Large intestine (tissue), 3 donors: ENCODE measurements at regions not wholly inside any gene's neighbourhood (a gene's known extent, or its start where the extent isn't known, plus 50 kb on each side); places are given as distances from the start of the nearest gene placed in this dataset.
"Not testable (repeated sequence)": the region's sequence is repeated elsewhere in the genome, so short reads cannot be mapped to it uniquely, and the experiment has no call there.

Source experiments
- DNase-seq, 2 donors: peaks; one replicate each; pipeline versions ENCODE4 v3.0.0 to v3.0.0-alpha.2; 2013
- H3K27ac ChIP-seq: one replicate; pipeline ENCODE4 v1.5.1; 2013; ENCODE audit warnings: low read length
- H3K27me3 ChIP-seq: 2 replicates; pipeline ENCODE4 v1.6.1; 2013; ENCODE audit warnings: low read length; ENCODE audit not compliant: control insufficient read depth, insufficient read depth
- H3K36me3 ChIP-seq: 2 replicates; pipeline ENCODE4 v1.6.1; 2013; ENCODE audit warnings: low read length; ENCODE audit not compliant: control insufficient read depth, insufficient read depth
- H3K4me1 ChIP-seq: one replicate; pipeline ENCODE4 v1.6.1; 2013; ENCODE audit warnings: low read length; ENCODE audit not compliant: control insufficient read depth, insufficient read depth
- H3K4me3 ChIP-seq: one replicate; pipeline ENCODE4 v1.5.1; 2013; ENCODE audit warnings: low read length
- H3K9me3 ChIP-seq: one replicate; pipeline ENCODE4 v1.6.1; 2013; ENCODE audit warnings: mild to moderate bottlenecking, low read depth, low read length, moderate library complexity; ENCODE audit not compliant: control insufficient read depth
- WGBS: methylation state at CpG from one replicate; pipeline ENCODE4 v1.1.5; 2013; ENCODE audit warnings: low lambda C conversion rate; ENCODE audit not compliant: insufficient coverage; 5-methylcytosine and 5-hydroxymethylcytosine counted together

- no peak overlapping the region for H3K4me3 ChIP-seq
- DNase-seq, result no peak
- no peaks in the 10 kb centered on the region for H3K27me3 ChIP-seq
- H3K27ac ChIP-seq, result no peak overlapping the region
- 40% methylated on average over 1 of the region's 1 CpG for WGBS
- no peaks in the 10 kb centered on the region for H3K4me1 ChIP-seq
- peaks cover 8% of the 10 kb centered on the region for H3K9me3 ChIP-seq
- H3K36me3 ChIP-seq, result no peaks in the 10 kb centered on the region
Observed at GRCh38 chr4:115491686-115492085, 378.3 kb upstream of the NDST4 start.

GRCh38 chr4:115489279-115489678 is 375.9 kb upstream of the NDST4 start:
- no CpG with 5 or more reads among the region's 2 CpGs for WGBS
- H3K27ac ChIP-seq, result no peak overlapping the region
- no peaks in the 10 kb centered on the region for H3K9me3 ChIP-seq
- no peaks in the 10 kb centered on the region for H3K27me3 ChIP-seq
- no peak overlapping the region for H3K4me3 ChIP-seq
- no peak for DNase-seq
- H3K4me1 ChIP-seq, result no peaks in the 10 kb centered on the region
- no peaks in the 10 kb centered on the region for H3K36me3 ChIP-seq

- Histone ChIP-seq H3K27ac (no peak overlapping the region), H3K27me3 (no peaks in the 10 kb centered on the region), H3K4me1 (no peaks in the 10 kb centered on the region), H3K4me3 (no peak overlapping the region), H3K36me3 (no peaks in the 10 kb centered on the region), H3K9me3 (no peaks in the 10 kb centered on the region)
- DNase-seq, result no peak
- WGBS, result 83% methylated on average over 1 of the region's 2 CpGs
Observed at GRCh38 chr4:115485402-115485801, 372.0 kb upstream of the NDST4 start.

GRCh38 chr4:115484479-115484878 is 371.1 kb upstream of the NDST4 start:
- no peak for DNase-seq

GRCh38 chr4:115470763-115471162 is 357.3 kb upstream of the NDST4 start:
- H3K27me3 ChIP-seq, result no peaks in the 10 kb centered on the region
- 90% methylated on average over 1 of the region's 1 CpG for WGBS
- peaks cover 7% of the 10 kb centered on the region for H3K4me1 ChIP-seq
- no peak overlapping the region for H3K4me3 ChIP-seq
- no peaks in the 10 kb centered on the region for H3K9me3 ChIP-seq
- DNase-seq, result no peak
- no peaks in the 10 kb centered on the region for H3K36me3 ChIP-seq
- no peak overlapping the region for H3K27ac ChIP-seq

More at GRCh38 chr4:115484479-115484878, 371.1 kb upstream of the NDST4 start:
- Histone ChIP-seq H3K4me1 (no peaks in the 10 kb centered on the region), H3K9me3 (no peaks in the 10 kb centered on the region), H3K36me3 (no peaks in the 10 kb centered on the region), H3K27me3 (no peaks in the 10 kb centered on the region), H3K27ac (no peak overlapping the region), H3K4me3 (no peak overlapping the region)
- WGBS, result 100% methylated on average over 1 of the region's 4 CpGs

- H3K36me3 ChIP-seq, H3K9me3 ChIP-seq, H3K4me3 ChIP-seq, H3K27me3 ChIP-seq: not testable (repeated sequence)
- peak overlapping the region; percentile 62 for H3K27ac ChIP-seq
- DNase-seq, result peak; percentile 65 to 82
- WGBS, result no CpG with 5 or more reads among the region's 4 CpGs
- peaks cover 16% of the 10 kb centered on the region for H3K4me1 ChIP-seq
Observed at GRCh38 chr4:115459301-115459700, 345.9 kb upstream of the NDST4 start.

GRCh38 chr4:115456231-115456630 is 342.8 kb upstream of the NDST4 start:
- Histone ChIP-seq H3K9me3 (peaks cover 3% of the 10 kb centered on the region), H3K4me3 (no peak overlapping the region), H3K27ac (peak overlapping the region; percentile 78), H3K36me3 (no peaks in the 10 kb centered on the region), H3K27me3 (no peaks in the 10 kb centered on the region), H3K4me1 (peaks cover 32% of the 10 kb centered on the region)
- WGBS, result no CpG with 5 or more reads among the region's 1 CpG
- peak; percentile 25 to 78 for DNase-seq

- DNase-seq, result peak in 1 of 2 donors; percentile 8
- Histone ChIP-seq H3K27me3 (no peaks in the 10 kb centered on the region), H3K9me3 (peaks cover 3% of the 10 kb centered on the region), H3K36me3 (no peaks in the 10 kb centered on the region), H3K27ac (peak overlapping the region; percentile 49), H3K4me1 (peaks cover 29% of the 10 kb centered on the region), H3K4me3 (no peak overlapping the region)
- no CpG with 5 or more reads among the region's 2 CpGs for WGBS
Observed at GRCh38 chr4:115454228-115454627, 340.8 kb upstream of the NDST4 start.

GRCh38 chr4:115453416-115453815 is 340.0 kb upstream of the NDST4 start:
- Histone ChIP-seq H3K4me1 (peaks cover 29% of the 10 kb centered on the region), H3K27ac (peak overlapping the region; percentile 49), H3K27me3 (no peaks in the 10 kb centered on the region), H3K9me3 (peaks cover 3% of the 10 kb centered on the region), H3K36me3 (no peaks in the 10 kb centered on the region), H3K4me3 (no peak overlapping the region)
- DNase-seq, result peak; percentile 27 to 69
- WGBS, result no CpG with 5 or more reads among the region's 1 CpG

- WGBS, result no CpG with 5 or more reads among the region's 2 CpGs
- not testable (repeated sequence) for H3K36me3 ChIP-seq, H3K27me3 ChIP-seq, DNase-seq, H3K9me3 ChIP-seq, H3K27ac ChIP-seq, H3K4me3 ChIP-seq
- H3K4me1 ChIP-seq, result peaks cover 29% of the 10 kb centered on the region
Observed at GRCh38 chr4:115452229-115452628, 338.8 kb upstream of the NDST4 start.

- no peaks in the 10 kb centered on the region for H3K36me3 ChIP-seq
- H3K27ac ChIP-seq, result no peak overlapping the region
- WGBS, result 83% methylated on average over 3 of the region's 3 CpGs
- DNase-seq, result no peak
- no peak overlapping the region for H3K4me3 ChIP-seq
- H3K9me3 ChIP-seq, result no peaks in the 10 kb centered on the region
- no peaks in the 10 kb centered on the region for H3K4me1 ChIP-seq
- no peaks in the 10 kb centered on the region for H3K27me3 ChIP-seq
Observed at GRCh38 chr4:115437739-115438138, 324.3 kb upstream of the NDST4 start.
